K562 (cell line): ENCODE measurements at regions not wholly inside any gene's neighbourhood (a gene's known extent, or its start where the extent isn't known, plus 50 kb on each side); places are given as distances from the start of the nearest gene placed in this dataset.

ENCODE experiments used
- ATF3 ChIP-seq, 2 experiments: fragments of 450-650 bp in 1 of 2; sonication (generic) in 1 of 2; formaldehyde crosslinking in 1 of 2; IDR thresholded peaks in 1 of 2; conservative IDR thresholded peaks in 1 of 2; 2 replicates each; pipeline versions ENCODE4 v1.6.1 to v1.8.1; 2016 to 2023; ENCODE audit warnings: mild to moderate bottlenecking in 2 of 2, moderate library complexity in 2 of 2, inconsistent platforms in 1 of 2, missing genetic modification reagents in 1 of 2
- CCAR2 ChIP-seq: fragments of 200-400 bp; formaldehyde crosslinking; IDR thresholded peaks from 2 replicates; pipeline ENCODE4 v1.6.1; 2017; ENCODE audit warnings: mild to moderate bottlenecking, low read depth, low read length
- HDAC3 ChIP-seq: fragments of 450-650 bp; IDR thresholded peaks from 2 replicates; pipeline ENCODE4 v1.6.1; 2018; ENCODE audit warnings: borderline replicate concordance, mild to moderate bottlenecking, moderate library complexity; ENCODE audit not compliant: partially characterized antibody
- JUN ChIP-seq, 2 experiments: sonication (generic) in 1 of 2; formaldehyde crosslinking in 1 of 2; IDR thresholded peaks; 2 replicates each; pipeline versions ENCODE4 v1.6.1 to v1.8.0; 2012 to 2022; ENCODE audit warnings: borderline replicate concordance in 2 of 2, mild to moderate bottlenecking in 2 of 2, improper control_type of control experiment in 1 of 2, low read depth in 1 of 2, low read length in 1 of 2, missing genetic modification reagents in 1 of 2
- MCM7 ChIP-seq, 2 experiments: fragments of 450-650 bp; IDR thresholded peaks; 2 replicates each; pipeline ENCODE4 v1.6.1; 2016 to 2018
- RERE ChIP-seq: sonication (generic); formaldehyde crosslinking; IDR thresholded peaks from 2 replicates; pipeline ENCODE4 v1.8.0; 2023; ENCODE audit warnings: missing genetic modification reagents, mild to moderate bottlenecking, borderline replicate concordance
- ZNF592 ChIP-seq: fragments of 450-650 bp; IDR thresholded peaks from 2 replicates; pipeline ENCODE4 v1.6.1; 2017; ENCODE audit warnings: antibody characterized with exemption, mild to moderate bottlenecking

GRCh38 chr14:73778736-73779135 is 64.6 kb upstream of the PNMA1 start (continued):
- TF ChIP-seq ATF3 (IDR thresholded peaks at IDR 0.05) = no peak
- no peak for TF ChIP-seq ATF3 (CRISPR knock-in tag; conservative IDR thresholded peaks at IDR 0.05)
- TF ChIP-seq MCM7 (IDR thresholded peaks at IDR 0.05) = no peak
- TF ChIP-seq JUN (IDR thresholded peaks at IDR 0.05; ENCODE audit: borderline replicate concordance, low read depth, low read length) = no peak
- no peak for TF ChIP-seq JUN (CRISPR knock-in tag; IDR thresholded peaks at IDR 0.05; ENCODE audit: borderline replicate concordance)
- no peak for TF ChIP-seq ZNF592
- TF ChIP-seq HDAC3 = no peak
- TF ChIP-seq RERE (CRISPR knock-in tag) = no peak
- TF ChIP-seq CCAR2 = no peak
